K562 (cell line): ENCODE measurements at regions not wholly inside any gene's neighbourhood (a gene's known extent, or its start where the extent isn't known, plus 50 kb on each side); places are given as distances from the start of the nearest gene placed in this dataset.

Experiments
- CTCF ChIP-seq, 3 experiments: IDR thresholded peaks in 2 of 3; conservative IDR thresholded peaks in 1 of 3; 2 replicates each; pipeline ENCODE4 v1.5.1; 2011 to 2012; ENCODE audit warnings: low read length in 3 of 3, mild to moderate bottlenecking in 3 of 3, control low read depth in 2 of 3, improper control_type of control experiment in 1 of 3, inconsistent platforms in 1 of 3, low read depth in 1 of 3, mixed read lengths in 1 of 3, moderate library complexity in 1 of 3; ENCODE audit not compliant: insufficient read depth in 2 of 3
- IRF2 ChIP-seq: sonication (generic); formaldehyde crosslinking; IDR thresholded peaks from 2 replicates; pipeline ENCODE4 v1.8.1; 2022; ENCODE audit warnings: mild to moderate bottlenecking, missing genetic modification reagents
- PATZ1 ChIP-seq: fragments of 250-450 bp; sonication (Bioruptor Pico); IDR thresholded peaks from 2 replicates; pipeline ENCODE4 v1.5.0; 2020; ENCODE audit warnings: mild to moderate bottlenecking, borderline replicate concordance
- POLR2A ChIP-seq: fragments of 450-650 bp; conservative IDR thresholded peaks from 2 replicates; pipeline ENCODE4 v1.6.1; 2016
- ZBTB1 ChIP-seq: sonication (generic); formaldehyde crosslinking; IDR thresholded peaks from 2 replicates; pipeline ENCODE4 v1.8.1; 2023; ENCODE audit warnings: missing genetic modification reagents, low read depth, mild to moderate bottlenecking, borderline replicate concordance
- ZBTB40 ChIP-seq, 2 experiments: fragments of 450-650 bp in 1 of 2; sonication (generic) in 1 of 2; formaldehyde crosslinking in 1 of 2; IDR thresholded peaks; 2 replicates each; pipeline versions ENCODE4 v1.7.1 to v1.9.0; 2016 to 2022; ENCODE audit warnings: inconsistent platforms in 1 of 2, mild to moderate bottlenecking in 1 of 2, missing genetic modification reagents in 1 of 2

- TF ChIP-seq CTCF (IDR thresholded peaks at IDR 0.05 in 2 of 3, conservative IDR thresholded peaks at IDR 0.05 in 1 of 3; ENCODE audit: insufficient read depth in 2 of 3, low read depth in 1 of 3, low read length in 3 of 3) (no peak), ZBTB1 (CRISPR knock-in tag) (no peak), ZBTB40 (IDR thresholded peaks at IDR 0.05) (no peak), ZBTB40 (CRISPR knock-in tag; IDR thresholded peaks at IDR 0.05) (no peak), IRF2 (CRISPR knock-in tag) (no peak), PATZ1 (no peak), POLR2A (no peak)
Measured at GRCh38 chr7:132696332-132696731, 120.1 kb upstream of the PLXNA4 start.
